Activated CD4-positive, alpha-beta T cell treated with anti-CD3 and anti-CD28 coated beads for 24 hours (primary cell): ENCODE measurements at regions not wholly inside any gene's neighbourhood (a gene's known extent, or its start where the extent isn't known, plus 50 kb on each side); places are given as distances from the start of the nearest gene placed in this dataset.

Experiments used
- DNase-seq, 2 donors: peaks; one replicate each; pipeline ENCODE4 v3.0.0-alpha.2; 2020; ENCODE audit warnings: low read depth in 2 of 2

DNA sequence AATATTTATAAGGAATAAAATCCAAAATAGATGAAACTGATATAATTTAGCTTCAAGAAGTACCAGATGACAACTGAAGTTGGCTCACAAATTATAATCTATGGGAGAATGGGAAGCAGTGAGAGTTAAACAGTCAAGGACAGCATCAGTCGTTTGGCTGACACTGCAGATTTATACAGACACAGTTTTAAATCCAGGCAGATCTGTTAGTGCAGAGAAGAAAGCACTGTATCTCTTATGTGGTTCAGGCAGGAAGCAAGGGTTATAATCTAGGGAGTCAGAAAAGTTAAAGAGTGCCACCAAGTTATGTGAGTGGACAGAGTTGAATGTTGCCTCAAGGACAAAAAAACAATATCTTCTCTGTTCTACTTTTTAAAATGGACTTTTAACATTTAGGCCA is 880.2 kb downstream of the TSN start:
- DNase-seq = no peak

DNA sequence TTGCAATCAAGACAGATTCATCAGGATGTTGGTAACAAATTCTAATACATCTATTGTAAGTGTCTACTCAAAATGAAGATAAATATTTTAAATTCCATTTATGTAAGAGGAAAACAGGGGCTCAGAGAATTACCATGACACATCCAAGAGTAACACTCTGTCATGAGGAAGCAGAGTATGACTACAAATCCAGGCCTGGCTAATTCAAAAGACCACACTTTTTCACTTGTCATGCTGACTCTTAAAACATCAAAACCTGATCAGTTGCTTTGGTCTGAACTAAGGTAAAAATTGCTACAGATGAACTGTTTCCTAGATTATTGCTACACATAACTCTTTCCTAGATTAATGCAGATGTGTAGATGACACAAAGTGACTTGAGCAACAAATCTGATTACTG is 880.6 kb downstream of the TSN start:
- DNase-seq = no peak

- no peak for DNase-seq
These were observed 883.7 kb downstream of the TSN start for GRCh38 chr2:122639176-122639575.

DNA sequence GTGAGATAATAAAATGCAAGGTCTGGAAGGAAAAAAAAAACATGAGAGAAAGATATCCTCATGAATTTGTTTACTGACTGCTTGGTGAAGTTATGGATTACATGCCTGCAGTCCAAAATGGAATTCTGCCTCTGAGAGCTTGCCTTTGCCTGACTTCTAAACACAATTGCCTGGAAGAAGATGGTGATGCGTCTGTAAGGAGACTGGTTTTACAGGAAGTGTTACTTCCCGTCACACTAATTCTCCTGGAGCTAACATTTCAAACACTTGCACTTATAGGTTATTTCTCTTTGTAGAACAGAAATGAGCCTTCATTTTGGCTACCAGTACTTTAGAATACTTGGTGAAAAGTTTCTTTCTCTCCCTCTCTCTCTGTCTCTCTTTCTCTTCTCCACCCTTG is 884.3 kb downstream of the TSN start:
- no peak for DNase-seq

GRCh38 chr2:122643725-122644329 is 888.4 kb downstream of the TSN start:
- DNase-seq = no peak

GRCh38 chr2:122651236-122651635 is 895.8 kb downstream of the TSN start:
- DNase-seq = no peak

DNA sequence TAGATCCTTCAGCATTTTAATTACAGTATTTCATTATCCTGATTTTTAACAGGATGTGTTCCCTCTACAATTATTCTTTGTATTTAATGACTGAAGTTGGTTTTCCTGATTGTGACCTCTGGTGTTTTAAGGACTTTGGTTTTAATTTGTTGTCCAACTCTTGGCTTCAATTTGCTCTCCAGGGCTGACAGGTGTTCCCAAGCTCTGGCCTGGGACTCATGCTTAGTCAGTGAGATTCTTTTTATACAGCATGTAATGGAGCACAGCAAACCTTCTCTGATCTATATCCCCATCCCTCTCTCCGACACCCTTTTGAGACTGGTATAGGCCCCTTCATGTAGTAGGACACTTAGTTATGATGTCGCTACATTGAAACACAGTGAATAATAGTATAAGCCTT is 896.3 kb downstream of the TSN start:
- DNase-seq = no peak

- no peak for DNase-seq
These were observed 897.2 kb downstream of the TSN start for GRCh38 chr2:122652670-122653069.

GRCh38 chr2:122656403-122656802 is 901.0 kb downstream of the TSN start:
- DNase-seq = no peak

DNA sequence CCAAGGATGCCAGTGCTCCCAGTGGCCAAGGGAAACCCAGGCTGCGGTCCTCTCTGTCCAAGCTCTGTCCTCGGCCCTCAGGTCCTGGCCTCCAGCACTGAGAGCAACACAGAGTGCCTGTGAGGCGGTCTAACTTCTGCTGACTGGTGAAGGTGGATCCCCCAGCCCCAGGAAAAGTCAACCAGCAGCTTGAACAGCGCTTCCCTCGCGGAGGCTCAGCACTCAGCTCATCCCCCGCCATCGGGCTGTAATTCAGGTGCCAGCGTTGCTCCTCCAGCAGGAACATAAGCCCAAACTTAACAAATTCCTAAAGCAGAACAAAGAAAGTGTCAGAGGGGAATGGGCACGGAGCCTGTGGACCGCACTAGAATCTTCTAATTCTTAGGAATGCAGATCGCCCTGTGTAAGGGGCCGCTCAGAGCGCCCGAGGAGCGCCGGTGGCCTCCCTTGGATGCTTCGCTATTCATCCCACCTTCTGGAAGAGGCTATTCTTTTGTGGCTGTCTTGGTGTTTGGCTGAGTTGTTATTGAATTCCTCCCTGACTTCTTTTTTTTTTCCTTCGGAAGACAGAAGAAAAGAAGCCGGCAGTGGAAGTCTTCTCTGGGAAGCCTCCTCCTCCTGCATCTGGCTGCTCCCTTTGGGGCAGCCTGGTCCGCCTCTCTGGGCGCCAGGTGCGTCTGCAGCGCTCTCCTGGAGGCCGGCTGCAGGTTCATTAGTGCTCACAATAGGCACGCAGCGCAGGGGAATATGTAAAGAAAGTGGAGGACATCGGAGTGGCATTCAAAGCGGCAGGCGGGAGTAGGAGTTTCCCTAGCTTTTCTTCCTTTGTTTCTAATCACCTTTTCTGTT is 905.6 kb downstream of the TSN start:
- no peak for DNase-seq

- DNase-seq = no peak
These were observed 908.2 kb downstream of the TSN start for GRCh38 chr2:122663620-122664019.

DNA sequence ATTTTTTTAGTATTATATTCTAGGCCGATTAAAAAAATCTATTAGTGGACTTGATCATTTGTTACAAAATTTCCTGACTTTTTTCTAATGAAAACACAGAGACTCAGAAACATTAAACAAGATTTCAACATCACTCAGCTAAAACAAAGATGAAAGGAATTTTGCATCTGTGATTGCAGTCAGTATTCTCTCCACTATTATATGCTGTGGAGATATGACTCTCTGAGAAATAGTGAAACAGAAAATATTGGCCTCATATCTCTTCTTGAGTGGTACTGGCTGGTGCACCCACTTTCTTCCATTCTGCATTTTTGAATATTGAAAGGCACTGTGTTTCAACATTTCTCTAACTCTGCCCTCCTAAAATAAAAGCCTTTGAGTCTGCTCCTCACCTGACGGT is 914.2 kb downstream of the TSN start:
- no peak for DNase-seq

GRCh38 chr2:122670897-122671296 is 915.4 kb downstream of the TSN start:
- no peak for DNase-seq

- no peak for DNase-seq
These were observed 925.2 kb downstream of the TSN start for GRCh38 chr2:122680662-122681061.

DNA sequence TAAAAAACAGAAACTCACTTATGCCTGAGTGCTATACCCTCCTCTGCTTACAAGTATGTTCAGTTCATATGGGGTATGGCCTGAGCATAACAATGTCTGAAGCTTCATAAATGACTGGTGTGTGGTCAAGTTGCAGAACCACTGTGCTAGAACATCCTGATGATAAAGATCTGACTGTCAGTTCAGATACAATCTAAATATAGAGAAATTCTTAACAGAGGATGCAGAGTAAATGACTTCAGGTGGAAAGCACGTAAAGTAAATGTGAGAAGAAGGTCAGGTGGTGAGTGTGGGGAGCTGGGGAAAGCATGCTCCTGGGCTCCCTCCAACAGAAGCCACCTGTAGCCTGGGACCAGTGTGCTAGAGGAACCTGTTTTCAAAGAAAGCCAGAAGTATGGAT is 926.2 kb downstream of the TSN start:
- DNase-seq = no peak

GRCh38 chr2:122682356-122682755 is 926.9 kb downstream of the TSN start:
- no peak for DNase-seq

DNA sequence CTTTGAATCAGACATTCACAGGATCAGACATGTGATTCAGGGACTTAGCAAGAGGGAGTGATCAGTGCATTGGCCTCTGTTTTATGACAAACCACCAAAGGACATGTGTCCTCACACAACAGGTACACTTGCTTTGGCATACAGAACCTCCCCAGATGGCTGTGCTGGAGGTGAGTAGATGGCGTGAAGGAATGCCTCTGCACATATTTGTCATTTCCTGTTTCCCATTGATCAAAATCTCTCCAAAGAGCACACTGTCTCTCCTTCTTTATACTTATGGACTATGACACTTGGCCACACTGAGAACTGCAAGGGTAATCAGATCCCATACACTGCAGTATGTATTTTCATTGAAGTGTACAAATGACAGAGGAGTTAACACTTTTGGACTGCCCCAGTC is 927.6 kb downstream of the TSN start:
- no peak for DNase-seq

GRCh38 chr2:122692400-122693083 is 937.1 kb downstream of the TSN start:
- no peak for DNase-seq

GRCh38 chr2:122697415-122697814 is 942.0 kb downstream of the TSN start:
- DNase-seq = no peak

DNA sequence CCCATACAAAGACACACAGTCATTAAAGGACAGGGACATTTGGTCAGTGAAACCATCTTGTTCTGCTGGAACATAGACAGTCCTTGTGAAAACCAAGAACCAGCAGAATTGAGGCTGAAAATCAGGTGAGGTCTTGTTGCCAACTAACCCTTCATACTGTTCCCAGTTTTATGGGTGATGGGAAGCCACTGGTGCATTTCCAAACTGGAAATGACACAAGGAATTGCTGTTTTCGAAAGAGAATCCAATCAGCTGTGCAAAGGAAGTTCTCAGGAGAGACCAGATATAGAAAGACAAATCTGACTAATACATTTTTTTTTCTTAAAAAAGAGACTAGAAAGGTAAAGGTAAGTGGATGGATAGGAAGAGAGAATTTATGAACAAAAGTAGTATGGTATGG is 948.2 kb downstream of the TSN start:
- no peak for DNase-seq

- no peak for DNase-seq
These were observed 948.7 kb downstream of the TSN start for GRCh38 chr2:122704109-122704563.

- no peak for DNase-seq
These were observed 950.3 kb downstream of the TSN start for GRCh38 chr2:122705746-122706145.

DNA sequence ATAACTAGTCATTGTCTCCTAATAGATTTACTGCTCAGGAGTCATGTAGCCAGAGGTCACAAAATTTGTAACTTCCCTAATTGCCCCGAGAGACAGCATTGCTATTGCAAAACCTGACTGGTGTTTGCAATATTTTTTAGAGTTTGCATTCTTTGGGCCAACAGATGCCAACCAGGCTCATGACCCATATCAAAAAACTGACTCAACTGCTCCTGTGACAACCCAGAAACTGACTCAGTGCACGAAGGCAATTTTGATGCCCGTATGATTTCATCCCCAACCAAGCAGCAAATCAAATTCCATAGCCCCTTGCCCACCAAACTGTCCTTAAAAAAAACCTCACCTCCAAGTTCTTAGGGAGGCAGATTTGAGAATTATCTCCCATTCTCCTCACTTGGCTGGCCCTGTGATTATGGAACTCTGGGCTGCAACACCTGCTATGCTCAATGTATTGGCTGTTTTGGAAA is 951.3 kb downstream of the TSN start:
- no peak for DNase-seq
